Activated CD8-positive, alpha-beta memory T cell treated with anti-CD3 and anti-CD28 coated beads for 1 hour (primary cell): ENCODE measurements at regions not wholly inside any gene's neighbourhood (a gene's known extent, or its start where the extent isn't known, plus 50 kb on each side); places are given as distances from the start of the nearest gene placed in this dataset.

Source experiments
- DNase-seq, 2 donors: peaks; one replicate each; pipeline ENCODE4 v3.0.0-alpha.2; 2020; ENCODE audit warnings: low read depth in 1 of 2; ENCODE audit errors: extremely low read depth in 1 of 2

DNA sequence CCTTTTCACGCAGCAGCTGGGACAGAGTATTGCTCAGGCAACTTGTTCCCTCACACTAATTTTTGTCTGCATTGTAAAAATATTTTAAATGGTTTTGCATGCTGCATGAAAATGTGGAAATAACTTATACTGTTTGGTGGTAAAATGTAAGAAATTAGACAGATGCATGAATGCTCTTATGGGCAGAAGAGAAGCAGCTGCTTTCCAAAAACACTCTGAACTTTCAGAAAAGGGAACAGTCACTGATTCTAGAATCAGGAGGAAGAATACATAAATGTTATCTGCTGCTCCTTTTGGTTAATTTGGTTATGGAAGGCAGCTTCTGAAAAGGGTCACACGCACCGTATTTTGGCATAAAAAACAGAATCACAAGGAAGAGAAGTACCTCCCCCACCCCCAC is 87.0 kb upstream of the RUNX1 start:
- no peak for DNase-seq

DNA sequence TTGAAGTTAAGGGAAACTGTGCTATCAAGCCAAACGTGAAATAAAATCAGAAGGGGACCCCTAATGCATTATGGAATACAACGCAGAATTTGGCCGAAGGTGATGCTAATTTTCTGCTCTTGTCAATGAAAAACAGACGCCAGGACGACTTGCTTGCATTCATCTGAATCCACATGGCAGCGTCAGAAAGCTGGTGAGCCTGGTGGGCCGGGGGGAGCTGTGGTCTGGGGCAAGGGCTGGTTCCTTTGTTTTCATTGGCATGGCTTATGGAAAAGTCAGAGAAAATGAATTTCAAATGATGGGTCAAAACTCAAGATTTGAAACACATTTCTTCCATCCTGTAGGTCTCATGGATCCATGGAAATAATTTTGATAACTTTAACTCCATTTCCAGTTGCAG is 86.4 kb upstream of the RUNX1 start:
- DNase-seq, result no peak

DNA sequence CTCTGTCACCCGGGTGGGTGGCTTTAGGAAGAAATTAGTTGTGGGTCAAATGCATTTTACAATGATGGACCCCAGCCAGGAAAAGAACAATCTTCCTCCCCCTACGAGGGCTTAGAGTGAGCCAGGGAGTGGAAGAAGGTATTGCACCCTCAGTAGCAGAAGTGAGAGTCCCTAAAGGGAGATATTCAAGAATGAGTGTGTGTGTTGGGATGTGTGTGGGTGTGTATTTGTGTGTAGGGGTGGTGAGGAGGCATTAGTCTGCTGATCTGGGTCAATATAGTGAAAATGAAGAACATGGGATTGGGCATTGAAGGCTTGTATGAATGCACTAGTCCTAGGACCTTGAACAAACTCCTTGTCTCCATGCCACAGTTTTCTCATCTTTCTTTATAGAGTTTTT is 85.2 kb upstream of the RUNX1 start:
- no peak for DNase-seq

DNA sequence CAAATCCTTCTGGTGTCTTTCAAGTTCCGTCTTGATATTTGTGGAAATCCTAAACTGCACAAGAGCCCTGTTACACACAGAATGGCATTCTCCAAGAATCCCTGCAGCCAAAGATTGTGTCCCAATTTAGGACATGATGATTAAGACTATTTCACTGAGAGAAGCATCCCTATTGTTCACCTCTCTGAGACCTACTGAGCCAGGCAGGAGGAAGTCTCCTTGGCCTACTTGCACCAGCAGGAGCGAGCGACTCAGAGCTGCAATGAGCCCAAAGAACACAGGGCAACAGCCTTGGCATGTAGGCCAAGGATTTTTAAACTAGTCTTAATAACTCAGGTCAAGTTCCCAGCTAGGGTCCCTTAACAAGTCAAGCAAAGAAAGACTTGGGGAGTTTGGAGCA is 79.4 kb upstream of the RUNX1 start:
- DNase-seq, result no peak

DNA sequence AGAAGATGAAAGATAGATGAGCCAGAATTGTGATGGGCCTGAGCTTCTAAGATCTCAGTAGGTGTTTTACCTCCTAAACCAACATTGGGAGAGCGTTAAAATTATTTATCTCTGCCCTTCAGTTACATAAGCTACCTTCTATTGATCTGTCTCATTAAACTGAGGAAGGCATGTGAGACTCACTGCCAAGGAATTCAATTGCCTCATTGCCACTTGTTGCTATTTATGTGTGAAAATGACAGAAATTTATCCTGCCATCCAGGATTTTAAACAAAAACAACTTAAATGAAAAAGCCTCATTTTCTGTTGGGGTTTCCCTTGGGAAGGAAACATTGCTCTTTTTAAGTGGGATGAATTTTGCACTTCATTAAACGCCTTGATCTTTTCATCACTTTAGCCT is 78.7 kb upstream of the RUNX1 start:
- no peak for DNase-seq

DNA sequence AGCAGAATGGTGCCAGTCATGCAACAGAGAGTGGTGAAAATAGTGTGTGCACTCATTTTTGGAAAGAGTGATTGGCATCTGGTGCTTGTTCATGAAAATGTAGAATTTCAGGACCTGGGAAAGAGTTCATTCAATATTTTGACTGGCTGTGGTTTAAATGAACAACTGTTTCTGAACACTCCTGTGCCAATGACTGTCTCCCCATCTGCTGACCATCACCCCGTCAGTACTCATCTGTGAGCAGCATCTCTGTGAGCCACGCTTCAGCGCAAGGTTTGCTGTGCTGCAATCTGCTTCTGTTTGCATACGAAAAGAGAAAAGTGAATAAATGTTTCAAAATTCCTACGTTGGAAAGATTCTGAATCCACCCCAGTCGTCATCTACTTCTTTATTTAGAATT is 77.9 kb upstream of the RUNX1 start:
- no peak for DNase-seq

DNA sequence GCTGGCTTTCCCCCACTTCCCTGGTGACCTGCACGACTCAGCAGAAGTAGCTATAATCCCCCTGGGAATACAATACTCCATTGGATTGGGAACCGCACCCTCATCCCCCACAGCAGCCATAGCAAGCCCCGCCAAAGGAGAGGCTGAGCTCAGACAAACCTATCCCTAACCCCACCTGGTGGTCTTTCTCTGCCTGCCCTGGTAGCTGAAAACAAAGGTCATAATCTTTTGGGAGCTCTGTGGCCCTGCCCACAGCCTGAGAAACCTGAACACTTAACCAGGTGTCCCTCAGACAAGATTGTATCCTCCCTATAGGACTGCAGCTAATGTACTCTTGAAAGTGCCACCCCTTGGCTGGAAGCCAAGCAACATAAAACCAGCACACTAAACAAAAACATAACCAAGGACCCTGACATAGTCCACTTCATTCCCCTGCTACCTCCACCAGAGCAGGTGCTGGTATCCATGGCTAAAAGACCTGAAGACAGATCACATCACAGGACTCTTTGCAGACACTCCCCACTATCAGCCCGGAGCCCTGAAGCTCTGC is 71.6 kb upstream of the RUNX1 start:
- no peak for DNase-seq

DNA sequence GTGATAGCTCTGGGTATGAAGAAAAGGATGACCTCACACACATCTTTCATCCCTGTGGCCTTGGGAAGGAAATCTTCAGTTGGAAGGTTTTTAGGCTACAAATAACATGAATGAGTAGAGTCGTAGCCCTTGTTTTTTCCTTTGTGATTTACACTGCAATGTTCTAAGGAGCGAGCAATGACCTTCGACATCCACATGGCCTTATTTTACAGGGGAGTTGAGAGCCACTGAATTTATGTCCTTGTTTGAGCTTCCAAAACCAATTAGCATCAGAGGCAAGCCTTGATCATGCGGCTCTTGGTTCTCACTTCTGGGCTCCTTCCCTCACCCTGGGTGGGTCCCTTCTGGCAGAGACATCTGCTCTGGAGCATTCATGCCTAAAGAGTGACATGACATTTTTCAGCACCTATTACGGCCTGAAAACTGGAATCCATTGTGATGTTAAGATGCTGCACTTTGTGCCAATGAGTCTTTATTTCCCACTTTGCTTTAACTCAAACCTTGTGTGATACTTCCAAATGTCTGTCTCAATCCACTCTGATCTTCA is 70.5 kb upstream of the RUNX1 start:
- DNase-seq, result no peak

DNA sequence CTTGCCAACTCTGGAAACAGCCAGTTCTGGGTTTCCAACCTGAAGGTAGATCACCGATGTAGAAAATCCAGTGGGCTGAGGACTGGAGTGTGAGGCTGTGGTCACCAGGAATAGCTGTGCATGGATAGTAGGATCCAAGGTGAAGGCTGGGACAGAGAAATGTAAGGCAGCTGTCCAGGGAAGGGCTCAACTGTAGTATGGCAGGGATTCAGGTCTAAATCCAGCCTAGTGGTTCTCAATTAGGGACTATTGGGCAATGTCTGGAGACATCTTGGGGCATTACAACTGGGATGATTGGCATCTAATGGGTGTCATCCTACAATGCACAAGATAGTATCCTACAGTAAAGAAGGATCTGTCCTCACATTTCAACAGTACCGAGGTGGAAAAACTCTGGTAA is 67.7 kb upstream of the RUNX1 start:
- no peak for DNase-seq

DNA sequence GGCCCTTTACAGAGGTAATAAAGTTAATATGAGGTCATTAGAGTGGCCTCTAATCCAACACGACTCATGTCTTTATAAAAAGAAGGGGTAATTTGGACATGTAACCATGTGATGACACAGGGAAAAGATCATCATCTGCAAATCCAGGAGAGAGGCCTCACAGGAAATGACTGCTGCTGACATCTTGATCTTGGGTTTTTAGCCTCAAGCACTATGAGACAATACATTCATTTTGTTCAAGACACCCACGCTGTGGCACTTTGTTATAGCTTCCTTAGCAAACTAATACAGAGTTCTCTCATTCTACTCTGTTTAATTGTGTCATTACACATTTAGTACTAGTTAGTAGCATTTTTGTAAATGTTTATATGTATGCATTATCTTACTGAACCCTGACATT is 64.0 kb upstream of the RUNX1 start:
- no peak for DNase-seq

DNA sequence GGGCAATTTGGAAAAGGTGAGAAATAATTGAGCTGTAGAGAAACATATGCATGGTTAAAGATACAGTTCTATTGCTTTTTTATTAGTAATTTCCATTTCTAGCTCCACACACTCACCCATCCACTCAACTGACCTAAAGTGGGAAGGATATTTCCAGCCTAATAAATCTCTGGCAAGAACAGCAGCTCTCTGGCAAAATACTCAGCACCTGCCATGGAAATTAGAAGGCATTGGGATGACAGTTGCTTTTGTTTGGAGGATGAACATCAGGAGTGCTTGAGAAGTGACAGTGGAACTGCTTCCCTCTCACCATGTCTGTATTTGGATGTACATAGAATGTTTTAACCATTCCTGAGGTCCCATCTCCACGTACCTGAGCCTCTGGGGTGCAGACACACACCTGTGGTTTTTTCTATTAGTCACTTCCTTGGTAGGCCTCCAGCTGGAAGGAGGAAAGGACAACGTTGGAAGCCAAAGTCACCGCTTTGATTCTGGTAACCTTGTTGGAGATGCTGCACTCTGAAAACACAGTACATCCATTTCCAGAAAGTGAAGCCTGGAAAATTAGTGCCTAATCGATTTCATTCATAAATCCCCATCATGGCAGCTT is 62.3 kb upstream of the RUNX1 start:
- no peak for DNase-seq

DNA sequence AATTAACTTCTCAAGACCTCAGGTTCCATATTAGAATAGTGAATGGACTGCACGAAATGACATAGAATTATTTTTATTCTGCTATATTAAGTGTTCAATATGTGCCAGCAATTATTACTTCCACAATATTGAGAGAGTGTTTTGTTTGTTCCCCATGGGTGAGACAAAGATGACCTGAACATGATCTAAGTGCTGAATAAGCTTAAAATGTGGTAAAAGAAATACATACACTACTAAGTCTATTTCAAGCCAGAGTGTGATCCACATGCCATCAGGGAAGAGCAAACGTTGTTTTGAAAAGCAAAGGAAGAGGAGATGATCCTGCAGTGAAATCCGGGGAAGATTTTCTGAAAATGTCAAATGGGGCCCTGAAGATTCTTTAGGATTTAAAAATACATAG is 59.8 kb upstream of the RUNX1 start:
- DNase-seq, result no peak

DNA sequence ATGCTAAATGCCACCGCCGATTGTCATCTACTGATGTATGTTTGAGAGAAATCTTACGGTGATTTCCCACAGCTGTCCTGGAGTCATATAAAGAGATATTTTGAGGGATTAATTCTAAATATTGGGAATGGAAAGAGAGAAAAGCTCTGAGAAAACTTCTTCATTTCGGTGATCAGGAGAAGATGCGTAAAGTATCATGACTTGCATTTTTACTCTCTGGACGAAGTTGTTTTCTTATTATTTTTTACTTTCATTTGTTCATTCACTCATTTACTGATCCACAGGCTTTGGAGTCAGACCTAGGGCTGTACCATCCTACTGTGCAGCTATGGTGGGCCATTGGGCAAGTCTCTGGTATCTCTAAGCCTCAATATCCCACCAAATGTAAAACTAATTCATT is 58.4 kb upstream of the RUNX1 start:
- DNase-seq, result no peak

DNA sequence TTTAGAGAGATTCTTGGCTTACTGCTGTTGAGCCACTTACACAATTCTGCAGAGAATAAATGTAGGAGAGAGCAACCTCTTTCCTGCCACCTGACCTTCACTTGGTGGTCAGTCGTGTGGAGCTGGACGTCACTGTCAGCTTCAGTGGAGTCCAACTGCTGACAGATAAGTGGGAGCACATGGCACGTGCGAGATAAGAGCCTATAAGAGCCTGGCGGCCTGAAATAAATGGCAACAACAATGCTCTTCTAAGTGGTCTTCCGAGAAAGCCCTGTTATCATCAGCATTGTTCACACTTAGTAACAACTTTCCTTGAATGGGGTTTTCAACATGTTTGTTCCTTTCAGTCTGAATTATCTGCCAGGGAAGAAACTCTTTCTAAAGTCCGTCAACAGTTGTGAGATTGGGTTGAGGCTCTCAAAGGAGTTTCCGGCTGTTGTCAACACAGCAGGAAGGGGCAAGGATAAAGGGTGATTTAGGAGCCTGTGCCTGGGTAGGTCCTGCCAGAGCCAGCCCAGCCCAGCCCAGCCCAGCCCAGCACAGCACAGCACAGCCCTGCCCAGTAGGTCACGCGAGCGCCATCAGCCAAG is 57.2 kb upstream of the RUNX1 start:
- no peak for DNase-seq

DNA sequence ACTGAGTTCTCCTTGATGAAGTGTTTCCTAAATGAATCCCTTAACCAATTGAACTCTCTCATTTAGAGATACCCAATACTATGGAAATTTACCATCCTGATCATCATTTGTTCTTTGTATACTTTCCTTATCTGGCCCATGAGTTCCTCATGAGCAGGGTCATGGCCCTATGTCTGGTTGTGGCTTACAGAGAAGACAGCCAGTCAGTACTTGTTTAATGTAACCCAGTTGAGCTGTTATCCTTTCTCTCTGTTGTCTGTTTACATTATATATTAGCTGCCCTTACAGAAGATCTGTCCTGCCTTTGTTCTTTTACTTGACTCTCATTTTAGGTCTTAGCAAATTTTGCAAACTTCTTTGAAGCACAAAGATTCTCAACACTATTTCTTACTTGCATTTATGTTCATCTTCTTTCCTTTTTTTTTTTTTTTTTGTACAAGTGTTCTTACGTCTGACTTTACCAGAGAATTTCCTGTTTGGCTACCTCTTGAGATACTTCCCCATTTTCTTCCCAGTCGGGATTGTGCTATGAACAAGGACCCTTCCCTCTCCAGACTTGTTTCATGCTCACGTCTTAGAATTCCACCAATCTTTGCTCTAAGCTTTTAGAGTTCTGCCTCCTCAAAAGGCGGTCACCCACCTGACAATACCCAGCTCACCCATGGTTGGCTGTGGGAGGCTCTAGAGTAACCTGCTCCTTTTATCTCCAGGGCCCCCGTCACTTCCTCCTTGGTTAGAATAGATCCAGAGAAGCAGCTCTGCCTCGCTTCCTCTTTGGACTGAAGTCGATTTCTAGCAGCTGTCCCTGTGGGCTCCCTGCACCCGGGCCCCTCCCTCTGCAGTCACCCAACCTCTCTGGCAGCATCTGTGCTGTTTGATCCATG is 53.6 kb upstream of the RUNX1 start:
- no peak for DNase-seq

DNA sequence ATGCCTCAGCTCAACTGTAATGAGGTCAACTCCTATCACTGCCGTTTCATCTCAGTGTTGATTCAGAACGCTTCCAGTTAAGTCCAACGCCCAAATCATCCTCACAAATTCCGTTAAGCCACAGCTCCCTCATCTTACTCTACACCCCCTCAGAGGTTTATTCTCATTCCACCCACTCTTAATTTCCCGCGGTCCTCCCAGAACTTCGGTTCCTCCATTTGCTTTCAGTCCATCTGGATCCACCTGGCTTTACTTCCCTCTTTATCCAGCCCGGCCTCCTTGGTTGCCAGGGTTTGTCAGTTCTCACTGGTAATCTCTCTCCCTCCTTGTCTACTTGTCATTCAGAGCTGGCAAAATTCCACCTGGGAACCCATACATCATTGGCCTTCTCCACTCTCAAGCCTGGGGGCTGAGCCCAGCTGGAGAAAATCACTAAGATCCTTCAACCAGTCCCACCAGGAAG is 51.3 kb upstream of the RUNX1 start:
- no peak for DNase-seq

DNA sequence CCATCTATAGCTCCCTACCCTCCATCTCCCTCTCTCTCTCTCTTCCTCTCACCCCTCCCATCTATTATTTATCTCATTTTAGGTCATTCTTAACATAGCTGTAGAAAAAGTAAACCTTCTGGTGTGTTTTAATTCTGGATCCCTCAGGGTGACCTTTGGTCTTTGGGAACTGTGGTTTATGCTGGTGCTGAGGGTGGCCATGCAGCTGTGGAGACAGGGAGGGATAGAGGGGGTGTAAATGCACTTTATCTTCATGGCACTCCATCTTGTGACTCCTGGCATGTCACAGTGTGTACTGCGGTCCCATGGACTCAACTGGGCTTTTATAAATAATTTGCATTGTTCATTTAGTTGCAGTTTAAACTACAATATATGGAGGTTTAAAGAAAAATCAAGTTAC is 50.2 kb upstream of the RUNX1 start:
- no peak for DNase-seq
